GM12878 (cell line): ENCODE measurements at regions not wholly inside any gene's neighbourhood (a gene's known extent, or its start where the extent isn't known, plus 50 kb on each side); places are given as distances from the start of the nearest gene placed in this dataset.

Experiments used
- ATAC-seq: fragments of 200-7000 bp; cut with Tn5 transposase; 3 replicates; pipeline ENCODE4 v1.9.1; 2020; ENCODE audit warnings: mild to moderate bottlenecking, moderate library complexity
- BruUV-seq: library from RNA; stranded (reverse); fragments of 400-500 nt; replicated peaks from 2 replicates; lab custom pipeline; 2021; lab: Mats Ljungman, UMichigan
- CTCF ChIA-PET: fragments of 300-600 bp; sonication (Branson Sonifier 250); formaldehyde crosslinking; extraction: SDS; loops from one replicate; lab custom pipeline; 2021; ENCODE audit warnings: inconsistent platforms; lab: Yijun Ruan, JAX
- POLR2A ChIA-PET: fragments of 350-600 bp; formaldehyde crosslinking; extraction: SDS; loops from one replicate; lab custom pipeline; 2021; ENCODE audit warnings: inconsistent platforms; lab: Charles Lee
- RAD21 ChIA-PET: fragments of 300-600 bp; sonication (Branson Sonifier 250); formaldehyde crosslinking; loops from one replicate; lab custom pipeline; 2023; ENCODE audit warnings: antibody characterized with exemption; ENCODE audit not compliant: unreplicated experiment; lab: Charles Lee
- SMC1A ChIA-PET: fragments of 300-600 bp; sonication (Branson Sonifier 250); formaldehyde crosslinking; loops from one replicate; lab custom pipeline; 2023; ENCODE audit not compliant: unreplicated experiment, uncharacterized antibody; lab: Charles Lee
- DNase-seq: peaks from one replicate; pipeline ENCODE4 v3.0.0-alpha.2; 2011; ENCODE audit warnings: low read depth, low spot score
- FAIRE-seq: peaks from 3 replicates; lab custom pipeline; 2011; peaks lifted over from hg19 to GRCh38; lab: Jason Lieb, UNC
- H2AFZ ChIP-seq: 2 replicates; pipeline ENCODE4 v1.6.0; 2011; ENCODE audit warnings: low read depth, low read length, control low read depth; ENCODE audit not compliant: control insufficient read depth
- H3K27ac ChIP-seq: 2 replicates; pipeline ENCODE4 v1.5.1; 2011; ENCODE audit warnings: control low read depth; ENCODE audit not compliant: control insufficient read depth, insufficient read depth
- H3K27me3 ChIP-seq, 2 experiments: replicated peaks in 1 of 2; 2 replicates each; pipeline versions ENCODE4 v1.6.0 to v1.6.1; 2011; ENCODE audit warnings: low read length in 1 of 2; ENCODE audit not compliant: control insufficient read depth in 2 of 2, insufficient read depth in 2 of 2
- H3K36me3 ChIP-seq, 2 experiments: 2 replicates each; pipeline ENCODE4 v1.5.1; 2011; ENCODE audit warnings: low read length in 1 of 2; ENCODE audit not compliant: control insufficient read depth in 2 of 2, insufficient read depth in 2 of 2
- H3K4me1 ChIP-seq: 2 replicates; pipeline ENCODE4 v1.6.1; 2011; ENCODE audit warnings: mild to moderate bottlenecking, low read length, moderate library complexity, mixed read lengths; ENCODE audit not compliant: control insufficient read depth, insufficient read depth
- H3K4me2 ChIP-seq: 2 replicates; pipeline ENCODE4 v1.6.0; 2011; ENCODE audit warnings: control low read depth; ENCODE audit not compliant: control insufficient read depth, insufficient read depth
- H3K4me3 ChIP-seq: fragments of 200-600 bp; sonication (generic); 2 replicates; pipeline ENCODE4 v1.5.1; 2016
- H3K79me2 ChIP-seq: 2 replicates; pipeline ENCODE4 v1.6.0; 2011; ENCODE audit warnings: low read length; ENCODE audit not compliant: control insufficient read depth, insufficient read depth
- H3K9ac ChIP-seq: 2 replicates; pipeline ENCODE4 v1.8.0; 2011; ENCODE audit warnings: low read length, control low read depth, mixed read lengths; ENCODE audit not compliant: control insufficient read depth, insufficient read depth
- H3K9me3 ChIP-seq: replicated peaks from 3 replicates; pipeline ENCODE4 v1.5.1; 2011; ENCODE audit warnings: mild to moderate bottlenecking, low read length; ENCODE audit not compliant: control insufficient read depth, insufficient read depth
- H4K20me1 ChIP-seq: 2 replicates; pipeline ENCODE4 v1.6.0; 2011; ENCODE audit not compliant: control insufficient read depth, insufficient read depth
- CHD1 ChIP-seq: IDR thresholded peaks from 2 replicates; pipeline ENCODE4 v1.6.1; 2012; ENCODE audit warnings: low read depth, low read length, improper control_type of control experiment
- ETV6 ChIP-seq, 2 experiments: fragments of 450-650 bp in 1 of 2; IDR thresholded peaks in 1 of 2; conservative IDR thresholded peaks in 1 of 2; 2 replicates each; pipeline ENCODE4 v1.6.1; 2014; ENCODE audit warnings: antibody characterized with exemption in 1 of 2, borderline replicate concordance in 1 of 2, low read depth in 1 of 2, mild to moderate bottlenecking in 1 of 2, moderate library complexity in 1 of 2
- KAT2A ChIP-seq: conservative IDR thresholded peaks from 2 replicates; pipeline ENCODE4 v1.6.1; 2011; ENCODE audit warnings: low read depth, low read length; ENCODE audit not compliant: control insufficient read depth
- MTA3 ChIP-seq: IDR thresholded peaks from 2 replicates; pipeline ENCODE4 v1.6.1; 2012; ENCODE audit warnings: low read length, inconsistent platforms, borderline replicate concordance
- NFXL1 ChIP-seq: fragments of 450-650 bp; IDR thresholded peaks from 2 replicates; pipeline ENCODE4 v1.6.1; 2017; ENCODE audit warnings: antibody characterized with exemption, mild to moderate bottlenecking, borderline replicate concordance
- RUNX3 ChIP-seq: IDR thresholded peaks from 2 replicates; pipeline ENCODE4 v1.6.1; 2012; ENCODE audit warnings: low read length, inconsistent platforms
- SMAD5 ChIP-seq: IDR thresholded peaks from 2 replicates; pipeline ENCODE4 v1.6.1; 2016; ENCODE audit warnings: antibody characterized with exemption, low read depth
- SRF ChIP-seq, 2 experiments: IDR thresholded peaks; 2 replicates each; pipeline ENCODE4 v1.6.1; 2011; ENCODE audit warnings: low read depth in 2 of 2, low read length in 2 of 2, mild to moderate bottlenecking in 1 of 2, moderate library complexity in 1 of 2
- TBL1XR1 ChIP-seq: IDR thresholded peaks from 2 replicates; pipeline ENCODE4 v1.6.1; 2012; ENCODE audit warnings: low read depth, low read length, improper control_type of control experiment
- ZNF24 ChIP-seq: fragments of 450-650 bp; IDR thresholded peaks from 2 replicates; pipeline ENCODE4 v1.6.1; 2017; ENCODE audit warnings: antibody characterized with exemption, mild to moderate bottlenecking
- in situ Hi-C: fragments of 300-500 bp; cut with MboI; formaldehyde crosslinking; loops from 9 replicates; pipeline ENCODE4 v1.14.3; 2018; ENCODE audit warnings: mixed read lengths
- intact Hi-C: fragments of 100-400 bp; cut with micrococcal nuclease; formaldehyde crosslinking; loops from one replicate; pipeline ENCODE4 v1.14.2; 2022; ENCODE audit not compliant: unreplicated experiment
- TF ChIP-seq, protein P1 (sequence below): IDR thresholded peaks from 2 replicates; pipeline ENCODE4 v1.6.1; 2012; ENCODE audit warnings: improper control_type of control experiment, low read depth, low read length; ENCODE audit not compliant: insufficient replicate concordance
- TF ChIP-seq, protein P2 (sequence below): fragments of 450-650 bp; formaldehyde crosslinking; IDR thresholded peaks from 2 replicates; pipeline ENCODE4 v1.4.0; 2022; ENCODE audit warnings: mild to moderate bottlenecking, moderate library complexity

DNA sequence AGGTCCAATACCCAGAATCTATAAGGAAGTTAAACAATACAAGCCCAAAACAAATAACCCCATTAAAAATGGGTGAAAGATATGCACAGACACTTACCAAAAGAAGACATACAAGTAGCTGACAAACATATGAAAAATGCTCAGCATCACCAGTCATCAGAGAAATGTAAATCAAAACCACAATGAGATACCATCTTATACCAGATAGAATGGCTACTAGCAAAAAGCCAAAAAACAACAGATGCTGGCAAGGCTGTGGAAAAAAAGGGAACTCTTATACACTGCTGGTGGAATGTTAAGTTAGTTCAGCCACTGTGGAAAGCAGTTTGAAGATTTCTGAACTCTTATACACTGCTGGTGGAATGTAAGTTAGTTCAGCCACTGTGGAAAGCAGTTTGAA is 331.1 kb downstream of the KIF20B start:
- CTCF ChIA-PET, result interaction anchor here (0.6 kb wide), 1 partner anchor 73 kb away, joined by 3 read pairs; no protein-coding TSS in a partner anchor
- RAD21 ChIA-PET, result no interaction called here
- Histone ChIP-seq H3K4me3 (no peak overlapping the region), H3K27ac (no peak overlapping the region), H2AFZ (no peak overlapping the region), H3K36me3 (no peaks in the 10 kb centered on the region), H3K9me3 (no peaks in the 10 kb centered on the region), H3K9ac (no peak overlapping the region), H3K4me2 (no peak overlapping the region), H3K4me1 (no peaks in the 10 kb centered on the region), H3K79me2 (no peaks in the 10 kb centered on the region), H4K20me1 (no peaks in the 10 kb centered on the region), H3K27me3 (no peaks in the 10 kb centered on the region)
- intact Hi-C loops, result no loop called here
- DNase-seq (no peak), ATAC-seq (no peak), FAIRE-seq (no peak)
- BruUV-seq, result no TSS peak
- TF ChIP-seq KAT2A, result no peak
- no peak for TF ChIP-seq ZNF24
- TF ChIP-seq MTA3, result no peak
- no peak for TF ChIP-seq SMAD5
- TF ChIP-seq, protein P1, sequence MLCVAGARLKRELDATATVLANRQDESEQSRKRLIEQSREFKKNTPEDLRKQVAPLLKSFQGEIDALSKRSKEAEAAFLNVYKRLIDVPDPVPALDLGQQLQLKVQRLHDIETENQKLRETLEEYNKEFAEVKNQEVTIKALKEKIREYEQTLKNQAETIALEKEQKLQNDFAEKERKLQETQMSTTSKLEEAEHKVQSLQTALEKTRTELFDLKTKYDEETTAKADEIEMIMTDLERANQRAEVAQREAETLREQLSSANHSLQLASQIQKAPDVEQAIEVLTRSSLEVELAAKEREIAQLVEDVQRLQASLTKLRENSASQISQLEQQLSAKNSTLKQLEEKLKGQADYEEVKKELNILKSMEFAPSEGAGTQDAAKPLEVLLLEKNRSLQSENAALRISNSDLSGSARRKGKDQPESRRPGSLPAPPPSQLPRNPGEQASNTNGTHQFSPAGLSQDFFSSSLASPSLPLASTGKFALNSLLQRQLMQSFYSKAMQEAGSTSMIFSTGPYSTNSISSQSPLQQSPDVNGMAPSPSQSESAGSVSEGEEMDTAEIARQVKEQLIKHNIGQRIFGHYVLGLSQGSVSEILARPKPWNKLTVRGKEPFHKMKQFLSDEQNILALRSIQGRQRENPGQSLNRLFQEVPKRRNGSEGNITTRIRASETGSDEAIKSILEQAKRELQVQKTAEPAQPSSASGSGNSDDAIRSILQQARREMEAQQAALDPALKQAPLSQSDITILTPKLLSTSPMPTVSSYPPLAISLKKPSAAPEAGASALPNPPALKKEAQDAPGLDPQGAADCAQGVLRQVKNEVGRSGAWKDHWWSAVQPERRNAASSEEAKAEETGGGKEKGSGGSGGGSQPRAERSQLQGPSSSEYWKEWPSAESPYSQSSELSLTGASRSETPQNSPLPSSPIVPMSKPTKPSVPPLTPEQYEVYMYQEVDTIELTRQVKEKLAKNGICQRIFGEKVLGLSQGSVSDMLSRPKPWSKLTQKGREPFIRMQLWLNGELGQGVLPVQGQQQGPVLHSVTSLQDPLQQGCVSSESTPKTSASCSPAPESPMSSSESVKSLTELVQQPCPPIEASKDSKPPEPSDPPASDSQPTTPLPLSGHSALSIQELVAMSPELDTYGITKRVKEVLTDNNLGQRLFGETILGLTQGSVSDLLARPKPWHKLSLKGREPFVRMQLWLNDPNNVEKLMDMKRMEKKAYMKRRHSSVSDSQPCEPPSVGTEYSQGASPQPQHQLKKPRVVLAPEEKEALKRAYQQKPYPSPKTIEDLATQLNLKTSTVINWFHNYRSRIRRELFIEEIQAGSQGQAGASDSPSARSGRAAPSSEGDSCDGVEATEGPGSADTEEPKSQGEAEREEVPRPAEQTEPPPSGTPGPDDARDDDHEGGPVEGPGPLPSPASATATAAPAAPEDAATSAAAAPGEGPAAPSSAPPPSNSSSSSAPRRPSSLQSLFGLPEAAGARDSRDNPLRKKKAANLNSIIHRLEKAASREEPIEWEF, result no peak
- no peak for TF ChIP-seq NFXL1
- no peak for TF ChIP-seq ETV6 (conservative IDR thresholded peaks at IDR 0.05 in 1 of 2, IDR thresholded peaks at IDR 0.05 in 1 of 2; ENCODE audit: borderline replicate concordance in 1 of 2, low read depth in 1 of 2)
- TF ChIP-seq, protein P2, sequence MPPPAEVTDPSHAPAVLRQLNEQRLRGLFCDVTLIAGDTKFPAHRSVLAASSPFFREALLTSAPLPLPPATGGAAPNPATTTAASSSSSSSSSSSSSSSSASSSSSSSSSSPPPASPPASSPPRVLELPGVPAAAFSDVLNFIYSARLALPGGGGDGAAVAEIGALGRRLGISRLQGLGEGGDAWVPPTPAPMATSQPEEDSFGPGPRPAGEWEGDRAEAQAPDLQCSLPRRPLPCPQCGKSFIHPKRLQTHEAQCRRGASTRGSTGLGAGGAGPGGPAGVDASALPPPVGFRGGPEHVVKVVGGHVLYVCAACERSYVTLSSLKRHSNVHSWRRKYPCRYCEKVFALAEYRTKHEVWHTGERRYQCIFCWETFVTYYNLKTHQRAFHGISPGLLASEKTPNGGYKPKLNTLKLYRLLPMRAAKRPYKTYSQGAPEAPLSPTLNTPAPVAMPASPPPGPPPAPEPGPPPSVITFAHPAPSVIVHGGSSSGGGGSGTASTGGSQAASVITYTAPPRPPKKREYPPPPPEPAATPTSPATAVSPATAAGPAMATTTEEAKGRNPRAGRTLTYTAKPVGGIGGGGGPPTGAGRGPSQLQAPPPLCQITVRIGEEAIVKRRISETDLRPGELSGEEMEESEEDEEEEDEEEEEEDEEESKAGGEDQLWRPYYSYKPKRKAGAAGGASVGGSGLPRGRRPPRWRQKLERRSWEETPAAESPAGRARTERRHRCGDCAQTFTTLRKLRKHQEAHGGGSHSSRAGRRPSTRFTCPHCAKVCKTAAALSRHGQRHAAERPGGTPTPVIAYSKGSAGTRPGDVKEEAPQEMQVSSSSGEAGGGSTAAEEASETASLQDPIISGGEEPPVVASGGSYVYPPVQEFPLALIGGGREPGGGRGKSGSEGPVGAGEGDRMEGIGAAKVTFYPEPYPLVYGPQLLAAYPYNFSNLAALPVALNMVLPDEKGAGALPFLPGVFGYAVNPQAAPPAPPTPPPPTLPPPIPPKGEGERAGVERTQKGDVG, result no peak
- TF ChIP-seq TBL1XR1, result no peak
- no peak for TF ChIP-seq RUNX3
- TF ChIP-seq SRF (IDR thresholded peaks at IDR 0.05; ENCODE audit: low read depth in 2 of 2, low read length in 2 of 2), result no peak
- no peak for TF ChIP-seq CHD1
- in situ Hi-C loops, result no loop called here
- POLR2A ChIA-PET, result no interaction called here
- SMC1A ChIA-PET, result interaction anchor here (1.3 kb wide), 1 partner anchor 11 kb away, joined by 3 read pairs; no protein-coding TSS in a partner anchor
